NCI-H748 (cell line): ENCODE measurements at regions not wholly inside any gene's neighbourhood (a gene's known extent, or its start where the extent isn't known, plus 50 kb on each side); places are given as distances from the start of the nearest gene placed in this dataset.

Source experiments
- DNase-seq: peaks from one replicate; lab custom pipeline; 2025; ENCODE audit not compliant: unreplicated experiment; lab: John Stamatoyannopoulos, UW

DNA sequence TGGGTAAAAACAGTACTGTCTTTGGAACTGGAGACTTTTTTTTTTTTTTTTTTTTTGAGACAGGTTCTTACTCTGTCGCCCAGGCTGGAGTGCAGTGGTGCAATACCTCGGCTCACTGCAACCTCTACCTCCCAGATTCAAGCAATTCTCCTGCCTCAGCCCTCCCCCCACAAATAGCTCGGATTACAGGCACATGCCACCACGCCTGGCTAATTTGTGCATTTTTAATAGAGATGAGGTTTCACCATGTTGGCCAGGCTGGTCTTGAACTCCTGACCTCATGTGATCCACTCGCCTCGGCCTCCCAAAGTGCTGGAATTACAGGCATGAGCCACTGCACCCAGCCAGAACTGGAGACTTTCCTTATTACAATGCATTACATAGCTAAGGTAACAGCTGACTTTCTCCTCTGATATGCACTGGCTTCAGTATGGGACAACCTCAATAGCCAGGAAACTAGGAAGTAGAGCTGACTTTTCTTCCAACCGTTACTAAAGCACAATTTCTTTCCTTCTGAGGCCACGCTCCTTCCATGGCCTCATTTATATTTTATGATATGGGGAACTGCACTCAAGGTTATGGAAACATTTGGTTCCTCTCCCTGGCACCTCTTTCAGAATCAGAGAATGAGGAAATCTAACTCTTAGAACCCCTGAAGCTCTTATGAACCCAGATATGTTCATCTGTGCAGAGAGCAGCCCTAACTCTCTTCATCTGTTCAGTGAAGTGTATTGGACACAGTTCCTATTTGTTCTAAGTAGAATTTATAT lies 53.5 kb upstream of the FAM9B start:
- no peak for DNase-seq

GRCh38 chrX:9088896-9089295 lies 55.0 kb upstream of the FAM9B start:
- no peak for DNase-seq

GRCh38 chrX:9090766-9091165 lies 56.8 kb upstream of the FAM9B start:
- no peak for DNase-seq

DNA sequence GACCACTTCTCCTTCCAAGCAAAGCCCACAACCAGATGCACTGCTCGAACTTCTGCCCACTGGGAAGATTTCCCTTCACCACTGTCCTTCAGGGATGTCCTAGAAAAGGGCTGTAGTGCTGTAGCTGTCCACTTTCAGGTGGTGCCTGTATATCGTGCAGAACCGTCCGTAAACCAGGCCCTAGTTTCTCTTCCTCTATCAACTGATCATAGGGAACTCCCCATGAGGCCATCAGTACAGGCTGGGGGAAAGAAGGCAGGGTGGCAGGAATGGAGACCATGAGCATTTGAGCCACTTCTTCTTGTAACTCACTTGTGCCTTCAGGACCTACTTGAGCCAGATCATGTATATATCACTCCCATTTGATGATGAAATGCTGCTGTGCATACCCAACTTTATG lies 57.3 kb upstream of the FAM9B start:
- no peak for DNase-seq

- DNase-seq: no peak
These were observed 69.0 kb upstream of the FAM9B start for GRCh38 chrX:9102956-9103355.

- no peak for DNase-seq
These were observed 74.1 kb upstream of the FAM9B start for GRCh38 chrX:9108054-9108453.

GRCh38 chrX:9110808-9111207 lies 76.9 kb upstream of the FAM9B start:
- DNase-seq: peak; percentile 78

DNA sequence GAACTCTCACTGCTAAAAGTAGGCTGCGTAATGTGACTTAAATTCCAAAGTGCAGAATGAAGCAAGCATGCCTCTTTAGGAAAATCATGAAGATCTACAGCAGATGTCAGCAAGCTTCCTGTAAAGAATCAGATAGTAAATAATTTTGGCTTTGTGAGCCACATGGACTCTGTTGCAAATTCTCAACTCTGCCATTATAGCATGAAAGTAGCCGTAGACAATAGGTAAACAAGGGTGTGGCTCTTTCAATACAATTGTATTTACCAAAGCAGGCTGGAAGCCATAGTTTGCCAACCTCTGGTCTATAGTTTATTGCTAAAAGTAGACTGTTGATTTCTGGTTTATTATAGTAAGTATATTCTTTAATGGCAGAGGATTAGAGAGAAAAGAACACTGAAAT lies 80.3 kb upstream of the FAM9B start:
- peak; percentile 92 for DNase-seq

DNA sequence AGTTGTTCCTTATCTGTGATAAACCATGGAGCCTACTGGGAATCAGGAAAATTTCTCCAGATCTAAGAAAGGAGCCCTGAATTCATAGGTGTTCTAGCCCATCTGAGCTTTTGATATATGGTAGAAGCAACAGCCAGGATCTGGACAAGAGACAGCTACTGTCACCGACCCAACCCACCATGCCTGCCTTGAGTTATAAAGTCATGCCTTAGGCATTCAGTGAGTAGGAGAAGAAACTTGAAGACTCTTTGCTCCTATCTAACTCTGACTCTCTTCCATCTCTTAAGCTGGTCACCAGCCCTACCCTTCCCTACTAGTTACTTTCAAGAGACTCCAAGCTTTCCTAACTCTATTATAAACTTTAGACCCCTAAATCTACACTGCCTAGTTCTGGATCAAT lies 83.9 kb upstream of the FAM9B start:
- no peak for DNase-seq

DNA sequence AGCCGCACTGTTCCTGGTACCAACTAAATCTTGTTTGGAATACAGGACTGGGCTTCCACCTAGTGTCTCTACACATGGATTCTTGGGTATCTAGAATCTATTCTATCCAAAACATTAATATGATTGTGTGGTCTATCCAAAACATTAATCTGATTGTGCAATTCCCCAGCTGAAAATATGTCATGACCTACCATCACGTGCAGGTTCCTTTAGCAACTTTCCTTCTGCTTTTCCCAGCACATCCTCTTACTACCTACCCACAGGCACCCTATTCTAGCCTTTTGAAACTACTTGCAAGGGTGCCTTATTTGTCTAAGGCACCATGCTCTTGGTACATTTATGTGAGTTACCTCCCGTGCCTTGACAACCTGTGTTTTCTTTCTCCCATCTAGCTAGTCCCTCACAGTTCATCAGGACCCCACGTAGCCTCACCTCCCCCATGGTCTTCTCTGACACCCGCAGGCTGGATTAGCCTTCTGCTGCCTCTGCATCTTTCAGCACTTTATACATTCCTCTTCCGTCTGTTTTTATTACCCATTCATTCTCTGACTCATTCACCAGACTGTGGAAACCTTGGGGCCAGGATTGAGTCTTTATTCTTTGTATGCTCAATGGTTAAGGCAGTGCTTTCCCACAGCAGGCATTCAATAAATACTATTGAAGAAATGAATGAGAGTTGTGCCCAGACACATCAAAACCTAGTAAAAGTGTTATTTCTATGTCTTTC lies 88.8 kb upstream of the FAM9B start:
- no peak for DNase-seq

DNA sequence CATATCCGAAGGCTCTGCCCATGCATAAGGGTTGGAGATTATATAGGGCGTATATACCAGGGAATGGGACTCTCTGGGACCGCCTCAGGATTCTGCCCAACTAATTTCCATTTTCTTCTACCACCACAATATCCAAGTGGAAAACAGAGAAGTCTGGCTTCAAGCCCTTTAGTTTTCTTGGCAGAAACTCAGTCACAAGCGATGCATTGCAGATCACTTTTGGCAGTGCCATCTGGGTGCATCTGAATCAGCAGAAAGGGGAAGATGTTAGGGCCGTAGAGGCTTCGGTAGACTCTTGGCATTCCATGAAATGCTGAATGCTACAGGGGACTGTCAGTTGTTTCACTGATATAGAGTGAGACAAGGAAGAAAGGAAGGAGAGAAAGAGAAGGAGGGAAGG lies 94.1 kb upstream of the FAM9B start:
- DNase-seq: no peak

DNA sequence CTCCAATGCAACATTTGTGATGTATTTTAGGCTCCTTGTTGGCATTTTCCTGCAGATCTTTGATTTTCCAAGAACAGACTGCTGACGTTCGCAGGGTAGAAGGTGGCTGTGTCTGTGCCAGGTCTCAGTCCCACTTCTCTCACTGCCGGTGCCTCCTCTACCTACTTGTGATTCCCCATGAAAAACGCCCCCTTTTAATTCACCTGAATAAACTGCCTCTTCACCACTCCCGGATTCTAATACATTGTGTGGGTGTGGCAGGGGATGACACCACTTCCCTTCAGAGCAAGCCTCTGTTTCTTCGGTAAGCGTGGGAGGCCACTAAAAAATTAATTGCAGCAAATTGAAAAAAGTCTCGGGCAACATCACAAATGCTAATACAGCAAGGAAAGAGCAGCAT lies 96.1 kb upstream of the FAM9B start:
- DNase-seq: no peak

- DNase-seq: no peak
These were observed 97.1 kb upstream of the FAM9B start for GRCh38 chrX:9131066-9131465.

GRCh38 chrX:9132036-9132638 lies 98.2 kb upstream of the FAM9B start:
- no peak for DNase-seq

- no peak for DNase-seq
These were observed 99.5 kb upstream of the FAM9B start for GRCh38 chrX:9133426-9133825.

- DNase-seq: no peak
These were observed 100.4 kb upstream of the FAM9B start for GRCh38 chrX:9134366-9134765.

GRCh38 chrX:9135901-9136510 lies 102.1 kb upstream of the FAM9B start:
- no peak for DNase-seq

GRCh38 chrX:9137152-9137551 lies 103.2 kb upstream of the FAM9B start:
- no peak for DNase-seq

GRCh38 chrX:9141496-9141895 lies 107.6 kb upstream of the FAM9B start:
- DNase-seq: peak; percentile 10

GRCh38 chrX:9144701-9145241 lies 110.8 kb upstream of the FAM9B start:
- DNase-seq: no peak

DNA sequence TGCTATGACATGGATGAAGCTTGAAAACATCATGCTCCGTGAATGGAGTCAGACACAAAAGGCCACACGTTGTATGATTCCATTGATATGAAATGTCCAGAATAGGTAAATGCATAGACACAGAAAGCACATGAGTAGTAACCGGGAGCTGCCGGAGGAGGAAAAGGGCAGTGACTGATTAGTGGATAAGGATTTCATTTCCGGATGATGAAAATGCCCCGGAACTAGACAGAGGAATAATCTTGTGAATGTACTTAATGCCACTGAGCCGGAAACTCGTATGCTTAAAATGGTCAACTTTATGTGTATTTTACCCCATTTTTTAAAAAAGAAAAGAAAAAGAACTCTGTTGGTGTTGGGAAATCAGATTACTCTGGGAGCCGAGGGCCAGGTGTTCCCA lies 112.7 kb upstream of the FAM9B start:
- no peak for DNase-seq

GRCh38 chrX:9147086-9147485 lies 113.2 kb upstream of the FAM9B start:
- DNase-seq: no peak
